HG03039 (cell line): ENCODE measurements at regions not wholly inside any gene's neighbourhood (a gene's known extent, or its start where the extent isn't known, plus 50 kb on each side); places are given as distances from the start of the nearest gene placed in this dataset.

Experiments used
- ATAC-seq: cut with Tn5 transposase; IDR thresholded peaks from one replicate; pipeline ENCODE4 v1.9.1; 2021; ENCODE audit warnings: mild to moderate bottlenecking, moderate library complexity; ENCODE audit not compliant: unreplicated experiment

DNA sequence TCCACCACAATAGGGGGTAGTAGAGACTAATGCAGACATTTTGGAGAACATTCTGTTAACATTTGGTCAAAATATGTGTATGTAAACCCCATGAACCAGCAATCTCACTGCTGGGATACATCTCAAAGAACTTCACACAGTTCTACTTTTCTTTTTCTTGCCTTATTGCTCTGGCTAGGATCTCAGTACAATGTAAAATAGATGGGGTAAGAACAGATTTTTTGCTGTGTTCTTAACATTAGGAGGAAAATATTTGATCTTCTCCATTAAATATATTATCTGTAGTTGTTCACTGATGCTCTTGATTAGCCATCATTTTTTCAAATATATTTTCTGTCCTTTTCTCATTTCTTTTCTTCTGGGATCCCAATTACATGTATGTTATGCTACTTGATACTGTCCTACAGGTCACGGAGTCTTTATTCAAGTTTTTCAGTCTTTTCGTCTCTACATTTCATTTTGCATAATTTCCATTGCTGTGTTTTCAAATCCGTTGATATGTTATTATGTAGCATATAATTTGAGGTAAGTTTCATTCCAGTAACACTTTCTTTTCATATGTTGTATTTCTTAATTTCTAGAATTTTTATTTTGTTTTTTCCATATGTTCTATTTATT lies 352.2 kb downstream of the ZNF521 start:
- ATAC-seq = no peak

GRCh38 chr18:25001803-25002202 lies 350.2 kb downstream of the ZNF521 start:
- no peak for ATAC-seq

DNA sequence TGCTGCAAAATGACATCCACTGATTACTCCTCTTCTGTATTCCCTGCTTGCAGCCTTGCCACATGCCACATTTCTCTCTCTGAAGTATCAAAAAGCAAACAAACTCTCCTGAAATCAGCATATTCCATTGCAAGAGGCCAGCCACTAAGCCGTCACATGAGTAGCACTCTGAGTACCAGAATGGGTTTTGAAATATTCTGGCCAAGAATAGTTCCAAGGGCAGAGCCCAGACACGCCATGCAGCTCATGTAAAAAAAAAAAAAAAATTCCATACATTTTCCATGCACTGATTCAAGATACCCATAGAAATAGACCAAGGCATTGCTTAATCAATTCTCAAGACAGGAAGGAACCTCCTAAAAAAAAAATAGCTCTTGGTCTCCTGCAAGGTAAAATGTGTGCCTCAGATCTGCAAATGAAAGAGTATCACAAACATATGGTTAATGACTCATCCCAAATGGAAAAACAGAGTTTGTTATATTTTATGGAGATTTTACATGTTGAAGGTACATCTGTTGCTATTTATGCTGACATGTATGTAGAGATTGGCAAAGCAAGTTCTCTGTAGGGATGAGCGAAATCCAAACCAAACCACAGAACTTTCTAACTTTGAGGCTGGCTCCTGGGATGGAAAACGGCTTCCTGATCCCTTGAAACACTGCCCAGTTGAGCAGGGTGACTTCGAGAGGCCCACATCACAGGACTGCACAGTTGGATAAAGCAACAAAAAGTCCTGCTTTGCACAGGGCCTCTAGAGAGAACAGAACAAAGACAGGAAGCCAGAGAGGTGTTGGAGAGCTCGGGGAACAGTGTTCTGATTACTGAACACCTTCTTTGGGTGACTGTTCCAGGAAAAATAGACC lies 346.2 kb downstream of the ZNF521 start:
- ATAC-seq = no peak

DNA sequence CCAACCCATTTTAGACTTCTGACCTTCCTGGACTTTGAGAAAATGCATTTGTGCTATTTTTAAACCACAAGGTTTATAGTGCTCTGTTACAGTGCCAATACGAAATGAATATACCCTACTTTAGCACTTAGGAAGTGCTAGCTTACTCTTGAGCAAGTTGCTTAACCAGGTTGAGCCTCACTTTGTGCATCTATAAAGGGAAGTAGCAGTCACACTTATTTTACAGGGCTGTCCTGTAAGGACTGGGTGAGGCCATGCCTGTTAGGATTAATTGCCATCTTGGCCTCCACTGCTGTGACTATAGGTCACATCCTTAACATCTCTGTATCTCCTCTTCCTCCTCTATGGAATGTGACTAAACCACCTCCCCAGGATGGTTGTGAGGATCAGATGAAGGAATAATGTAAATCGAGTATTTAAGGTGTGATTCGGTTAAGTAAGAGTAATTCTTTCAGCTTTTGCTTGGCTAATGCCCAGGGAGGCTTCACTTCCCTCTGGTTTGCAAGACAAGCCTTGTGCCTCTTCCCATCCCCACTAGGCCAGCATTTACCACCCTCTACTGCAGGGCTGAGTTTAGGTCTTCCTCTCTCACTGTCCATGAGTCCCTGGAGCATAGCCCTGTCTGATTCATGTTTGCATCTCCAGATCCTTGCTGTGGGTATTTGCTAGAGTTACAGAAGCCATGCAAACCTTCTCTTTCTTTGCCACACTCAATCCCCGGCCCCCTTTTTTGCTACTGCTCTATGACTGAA lies 341.2 kb downstream of the ZNF521 start:
- no peak for ATAC-seq
